ENCODE measurements at regions not wholly inside any gene's neighbourhood (a gene's known extent, or its start where the extent isn't known, plus 50 kb on each side); places are given as distances from the start of the nearest gene placed in this dataset.
"Not testable (repeated sequence)": the region's sequence is repeated elsewhere in the genome, so short reads cannot be mapped to it uniquely, and the experiment has no call there.

- ATAC-seq (no peak), DNase-seq (ENCODE audit: low spot score) (no peak)
Measured at GRCh38 chr12:83784298-83784890, 1097.7 kb downstream of the TMTC2 start.

GRCh38 chr12:83779526-83779925, 1092.8 kb downstream of the TMTC2 start:
- ATAC-seq (no peak), DNase-seq (ENCODE audit: low spot score) (no peak)

GRCh38 chr12:83769151-83769550, 1082.4 kb downstream of the TMTC2 start:
- no peak for DNase-seq (ENCODE audit: low spot score)
- no peak for ATAC-seq

GRCh38 chr12:83767723-83768122, 1081.0 kb downstream of the TMTC2 start:
- ATAC-seq, result peak; percentile 80
- DNase-seq (ENCODE audit: low spot score), result no peak

- ATAC-seq (no peak), DNase-seq (ENCODE audit: low spot score) (no peak)
Measured at GRCh38 chr12:83763425-83763824, 1076.7 kb downstream of the TMTC2 start.

GRCh38 chr12:83759906-83760305, 1073.2 kb downstream of the TMTC2 start:
- DNase-seq (ENCODE audit: low spot score) (no peak), ATAC-seq (no peak)

- ATAC-seq (no peak), DNase-seq (ENCODE audit: low spot score) (no peak)
Measured at GRCh38 chr12:83758888-83759631, 1072.4 kb downstream of the TMTC2 start.

- no peak for ATAC-seq
- no peak for DNase-seq (ENCODE audit: low spot score)
Measured at GRCh38 chr12:83753904-83754303, 1067.2 kb downstream of the TMTC2 start.

- no peak for ATAC-seq
- no peak for DNase-seq (ENCODE audit: low spot score)
Measured at GRCh38 chr12:83753205-83753604, 1066.5 kb downstream of the TMTC2 start.

GRCh38 chr12:83739607-83740006, 1052.9 kb downstream of the TMTC2 start:
- DNase-seq (ENCODE audit: low spot score), result no peak
- ATAC-seq, result no peak

- DNase-seq (ENCODE audit: low spot score), result no peak
- no peak for ATAC-seq
Measured at GRCh38 chr12:83710851-83711250, 1024.1 kb downstream of the TMTC2 start.

- no peak for DNase-seq (ENCODE audit: low spot score)
- no peak for ATAC-seq
Measured at GRCh38 chr12:83709899-83710298, 1023.2 kb downstream of the TMTC2 start.

- no peak for ATAC-seq
Measured at GRCh38 chr12:83700838-83701237, 1014.1 kb downstream of the TMTC2 start.

GRCh38 chr12:83696311-83696710, 1009.6 kb downstream of the TMTC2 start:
- not testable (repeated sequence) for ATAC-seq; DNase-seq (ENCODE audit: low spot score)

More at GRCh38 chr12:83700838-83701237, 1014.1 kb downstream of the TMTC2 start:
- DNase-seq (ENCODE audit: low spot score), result no peak

- no peak for ATAC-seq
Measured at GRCh38 chr12:83691730-83692129, 1005.0 kb downstream of the TMTC2 start.

GRCh38 chr12:83690465-83690864, 1003.8 kb downstream of the TMTC2 start:
- DNase-seq (ENCODE audit: low spot score) (no peak), ATAC-seq (no peak)

More at GRCh38 chr12:83691730-83692129, 1005.0 kb downstream of the TMTC2 start:
- no peak for DNase-seq (ENCODE audit: low spot score)

GRCh38 chr12:83689333-83689732, 1002.6 kb downstream of the TMTC2 start:
- ATAC-seq (no peak), DNase-seq (ENCODE audit: low spot score) (no peak)

- DNase-seq (ENCODE audit: low spot score), result no peak
Measured at GRCh38 chr12:83676781-83677295, 990.1 kb downstream of the TMTC2 start.

GRCh38 chr12:83666690-83667089, 980.0 kb downstream of the TMTC2 start:
- DNase-seq (ENCODE audit: low spot score), result no peak

More at GRCh38 chr12:83676781-83677295, 990.1 kb downstream of the TMTC2 start:
- no peak for ATAC-seq

GRCh38 chr12:83665634-83666218, 979.0 kb downstream of the TMTC2 start:
- DNase-seq (ENCODE audit: low spot score) (no peak), ATAC-seq (no peak)

More at GRCh38 chr12:83666690-83667089, 980.0 kb downstream of the TMTC2 start:
- no peak for ATAC-seq

- DNase-seq (ENCODE audit: low spot score) (no peak), ATAC-seq (no peak)
Measured at GRCh38 chr12:83664650-83665049, 977.9 kb downstream of the TMTC2 start.
